ENCODE measurements at regions not wholly inside any gene's neighbourhood (a gene's known extent, or its start where the extent isn't known, plus 50 kb on each side); places are given as distances from the start of the nearest gene placed in this dataset.

DNA sequence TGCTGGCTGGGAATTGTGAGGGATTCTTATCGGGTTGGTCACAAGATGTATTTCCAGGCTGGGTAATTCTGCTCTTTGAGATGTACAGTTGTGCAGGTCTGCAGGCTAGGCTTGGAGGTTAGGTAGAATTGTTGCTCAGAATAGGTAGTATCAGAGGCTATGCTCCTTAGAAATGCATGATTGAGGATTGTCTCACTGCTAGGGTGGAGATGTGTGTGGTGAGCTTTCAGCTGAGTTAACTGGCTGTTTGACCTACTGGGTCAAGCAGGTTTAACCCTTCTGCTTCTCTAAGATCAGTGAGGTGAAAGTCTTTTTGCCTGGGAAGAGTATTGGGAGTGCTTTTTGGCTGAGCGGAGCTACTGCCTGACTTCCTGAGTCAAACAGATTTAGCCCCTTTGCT is 701.1 kb downstream of the UTRN start:
- Mint-ChIP-seq H3K4me3 (no peak overlapping the region), H3K27me3 (peaks cover 18% of the 10 kb centered on the region), H3K4me1 (ENCODE audit: low read depth) (no peaks in the 10 kb centered on the region), H3K36me3 (ENCODE audit: low read depth) (no peaks in the 10 kb centered on the region), H3K27ac (no peak overlapping the region), H3K9me3 (peaks cover 4% of the 10 kb centered on the region)
- POLR2A ChIA-PET: no interaction called here
- ATAC-seq: no peak
- CTCF ChIA-PET: interaction anchor here (1.3 kb wide), 1 partner anchor 9 kb away, joined by 3 read pairs; no protein-coding TSS in a partner anchor
- TF ChIP-seq, protein P1, sequence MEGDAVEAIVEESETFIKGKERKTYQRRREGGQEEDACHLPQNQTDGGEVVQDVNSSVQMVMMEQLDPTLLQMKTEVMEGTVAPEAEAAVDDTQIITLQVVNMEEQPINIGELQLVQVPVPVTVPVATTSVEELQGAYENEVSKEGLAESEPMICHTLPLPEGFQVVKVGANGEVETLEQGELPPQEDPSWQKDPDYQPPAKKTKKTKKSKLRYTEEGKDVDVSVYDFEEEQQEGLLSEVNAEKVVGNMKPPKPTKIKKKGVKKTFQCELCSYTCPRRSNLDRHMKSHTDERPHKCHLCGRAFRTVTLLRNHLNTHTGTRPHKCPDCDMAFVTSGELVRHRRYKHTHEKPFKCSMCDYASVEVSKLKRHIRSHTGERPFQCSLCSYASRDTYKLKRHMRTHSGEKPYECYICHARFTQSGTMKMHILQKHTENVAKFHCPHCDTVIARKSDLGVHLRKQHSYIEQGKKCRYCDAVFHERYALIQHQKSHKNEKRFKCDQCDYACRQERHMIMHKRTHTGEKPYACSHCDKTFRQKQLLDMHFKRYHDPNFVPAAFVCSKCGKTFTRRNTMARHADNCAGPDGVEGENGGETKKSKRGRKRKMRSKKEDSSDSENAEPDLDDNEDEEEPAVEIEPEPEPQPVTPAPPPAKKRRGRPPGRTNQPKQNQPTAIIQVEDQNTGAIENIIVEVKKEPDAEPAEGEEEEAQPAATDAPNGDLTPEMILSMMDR (IDR thresholded peaks at IDR 0.05): no peak
- intact Hi-C loops (cut with micrococcal nuclease): no loop called here
- no peak for DNase-seq

- Mint-ChIP-seq H3K4me1 (ENCODE audit: low read depth) (no peaks in the 10 kb centered on the region), H3K4me3 (no peak overlapping the region), H3K27ac (no peak overlapping the region), H3K9me3 (peaks cover 3% of the 10 kb centered on the region), H3K36me3 (ENCODE audit: low read depth) (no peaks in the 10 kb centered on the region), H3K27me3 (peaks cover 20% of the 10 kb centered on the region)
- ATAC-seq: no peak
- intact Hi-C loops (cut with micrococcal nuclease): no loop called here
- ChIA-PET CTCF (no interaction called here), POLR2A (no interaction called here)
- no peak for DNase-seq
- TF ChIP-seq, protein P1 (IDR thresholded peaks at IDR 0.05): no peak
Observed at GRCh38 chr6:144989319-144990107, 704.4 kb downstream of the UTRN start.

DNA sequence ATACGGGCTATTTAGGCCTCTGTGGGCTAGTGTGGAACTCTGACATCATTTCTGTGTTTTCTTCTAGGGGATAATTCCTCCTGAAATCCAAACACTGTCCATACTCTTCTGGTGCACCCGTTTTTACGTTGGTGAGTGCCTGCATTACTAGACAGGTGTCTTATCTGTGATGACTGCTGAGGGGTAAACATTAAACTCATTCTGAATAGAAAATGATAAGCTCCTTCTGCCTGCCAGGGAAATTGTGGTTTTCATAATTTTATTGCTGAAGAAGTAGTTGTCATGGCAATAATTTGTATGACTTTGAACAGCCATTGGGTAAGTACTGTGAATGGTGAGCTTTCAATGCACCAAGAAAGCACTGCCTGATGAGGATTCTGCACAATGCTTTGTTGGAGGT is 705.6 kb downstream of the UTRN start:
- ATAC-seq (no peak), DNase-seq (no peak)
- TF ChIP-seq, protein P1 (IDR thresholded peaks at IDR 0.05): no peak
- no peaks in the 10 kb centered on the region for H3K4me1 Mint-ChIP-seq (ENCODE audit: low read depth)
- no peak overlapping the region for H3K27ac Mint-ChIP-seq
- H3K4me3 Mint-ChIP-seq: no peak overlapping the region
- intact Hi-C loops (cut with micrococcal nuclease): no loop called here
- ChIA-PET CTCF (no interaction called here), POLR2A (no interaction called here)
- H3K36me3 Mint-ChIP-seq (ENCODE audit: low read depth): no peaks in the 10 kb centered on the region
- H3K27me3 Mint-ChIP-seq: peaks cover 29% of the 10 kb centered on the region
- H3K9me3 Mint-ChIP-seq: no peaks in the 10 kb centered on the region

DNA sequence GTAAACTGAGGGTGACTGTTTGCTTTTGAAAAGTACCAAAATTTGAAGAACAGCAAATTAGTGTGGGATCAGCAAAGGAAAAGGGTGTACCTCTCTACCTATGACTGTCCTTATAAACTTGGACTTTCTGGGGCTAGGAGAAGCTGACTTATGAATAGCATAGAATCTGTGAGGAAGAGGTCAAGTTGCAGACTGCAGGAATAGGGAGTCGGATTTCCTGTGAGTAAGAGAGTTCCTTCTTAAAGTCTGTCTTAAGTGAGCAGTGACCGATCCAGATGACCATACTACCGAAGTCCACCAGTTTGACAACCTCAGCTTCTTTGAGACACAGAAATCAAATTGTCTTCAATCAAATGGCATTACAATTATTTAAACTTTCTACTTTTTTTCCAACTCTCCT is 708.7 kb downstream of the UTRN start:
- Mint-ChIP-seq H3K27me3 (peaks cover 22% of the 10 kb centered on the region), H3K9me3 (no peaks in the 10 kb centered on the region), H3K4me1 (ENCODE audit: low read depth) (no peaks in the 10 kb centered on the region), H3K27ac (no peak overlapping the region), H3K4me3 (no peak overlapping the region), H3K36me3 (ENCODE audit: low read depth) (no peaks in the 10 kb centered on the region)
- TF ChIP-seq, protein P1 (IDR thresholded peaks at IDR 0.05): no peak
- ATAC-seq (no peak), DNase-seq (no peak)
- POLR2A ChIA-PET: no interaction called here
- intact Hi-C loops (cut with micrococcal nuclease): no loop called here
- CTCF ChIA-PET: no interaction called here

- H3K27ac Mint-ChIP-seq: no peak overlapping the region
- intact Hi-C loops (cut with micrococcal nuclease): no loop called here
- POLR2A ChIA-PET: interaction anchor here (0.6 kb wide), 1 partner anchor 48 kb away, joined by 3 read pairs; no protein-coding TSS in a partner anchor
- no peaks in the 10 kb centered on the region for H3K36me3 Mint-ChIP-seq (ENCODE audit: low read depth)
- H3K27me3 Mint-ChIP-seq: peaks cover 15% of the 10 kb centered on the region
- no peaks in the 10 kb centered on the region for H3K9me3 Mint-ChIP-seq
- CTCF ChIA-PET: no interaction called here
- H3K4me3 Mint-ChIP-seq: no peak overlapping the region
- H3K4me1 Mint-ChIP-seq (ENCODE audit: low read depth): no peaks in the 10 kb centered on the region
- DNase-seq: no peak
- TF ChIP-seq, protein P1 (IDR thresholded peaks at IDR 0.05): no peak
- ATAC-seq: no peak
Observed at GRCh38 chr6:144997996-144998395, 712.9 kb downstream of the UTRN start.
